ENCODE measurements at regions not wholly inside any gene's neighbourhood (a gene's known extent, or its start where the extent isn't known, plus 50 kb on each side); places are given as distances from the start of the nearest gene placed in this dataset.
"Not testable (repeated sequence)": the region's sequence is repeated elsewhere in the genome, so short reads cannot be mapped to it uniquely, and the experiment has no call there.

DNA sequence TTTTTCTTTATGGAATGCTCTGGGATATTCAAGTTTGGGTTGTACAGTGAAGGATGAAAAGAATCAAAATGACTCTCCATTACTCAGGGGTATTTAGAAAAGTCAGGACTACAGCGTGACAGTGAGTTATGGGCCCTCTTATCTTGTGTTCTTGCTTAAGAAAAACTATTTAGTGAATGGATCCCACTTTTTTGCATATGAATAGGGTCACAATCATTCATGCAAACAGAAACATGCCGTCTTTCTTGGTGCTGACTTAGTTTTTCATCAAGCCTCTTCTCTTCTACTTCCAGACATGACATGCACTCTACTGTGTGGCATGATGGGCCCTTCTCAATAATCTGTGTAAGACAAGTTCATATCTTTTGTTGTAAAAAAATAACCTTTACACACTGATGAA, 488.4 kb upstream of the MMS22L start:
- 66 to 85% methylated on average over 2 of the region's 2 CpGs for WGBS, 2 experiments (ENCODE audit: insufficient coverage in 1 of 2, insufficient read length in 1 of 2)
- Histone ChIP-seq H3K4me1 (ENCODE audit: control insufficient read depth, insufficient read depth, low read length) (peaks cover 15% of the 10 kb centered on the region), H3K36me3 (ENCODE audit: control insufficient read depth, insufficient read depth, low read length) (no peaks in the 10 kb centered on the region), H3K27ac (ENCODE audit: low read depth, low read length) (peak overlapping the region; percentile 6), H3K27me3 (ENCODE audit: control insufficient read depth, insufficient read depth, low read length, poor library complexity, severe bottlenecking) (no peaks in the 10 kb centered on the region), H3K9ac (ENCODE audit: extremely low read depth, low read length, poor library complexity, severe bottlenecking) (no peak overlapping the region), H3K4me3 (ENCODE audit: low read length) (no peak overlapping the region), H3K9me3 (ENCODE audit: control insufficient read depth, low read length) (no peaks in the 10 kb centered on the region)
- Mint-ChIP-seq H3K4me1 (peaks cover 28% of the 10 kb centered on the region), H3K36me3 (ENCODE audit: low read depth) (peaks cover 1% of the 10 kb centered on the region), H3K4me3 (no peak overlapping the region), H3K27me3 (ENCODE audit: insufficient read depth) (no peaks in the 10 kb centered on the region), H3K9me3 (peaks cover 15% of the 10 kb centered on the region), H3K27ac (peak overlapping the region; percentile 31)
- no peak for DNase-seq
- no peak for TF ChIP-seq CTCF (conservative IDR thresholded peaks at IDR 0.05)

- H3K27me3 ChIP-seq (ENCODE audit: control insufficient read depth, insufficient read depth, low read length, poor library complexity, severe bottlenecking): no peaks in the 10 kb centered on the region
- 84 to 93% methylated on average over 5 of the region's 5 CpGs for whole genome bisulfite sequencing, 2 experiments (ENCODE audit: insufficient coverage in 1 of 2, insufficient read length in 1 of 2)
- H3K36me3 Mint-ChIP-seq (ENCODE audit: low read depth): peaks cover 12% of the 10 kb centered on the region
- H3K27me3 Mint-ChIP-seq (ENCODE audit: insufficient read depth): no peaks in the 10 kb centered on the region
- H3K27ac Mint-ChIP-seq: peak overlapping the region; percentile 59
- peak overlapping the region; percentile 59 for H3K4me3 ChIP-seq (ENCODE audit: low read length)
- peaks cover 31% of the 10 kb centered on the region for H3K4me1 Mint-ChIP-seq
- TF ChIP-seq CTCF (conservative IDR thresholded peaks at IDR 0.05): no peak
- no peaks in the 10 kb centered on the region for H3K36me3 ChIP-seq (ENCODE audit: control insufficient read depth, insufficient read depth, low read length)
- peak overlapping the region; percentile 21 for H3K27ac ChIP-seq (ENCODE audit: low read depth, low read length)
- H3K4me1 ChIP-seq (ENCODE audit: control insufficient read depth, insufficient read depth, low read length): peaks cover 19% of the 10 kb centered on the region
- peak; percentile 46 for DNase-seq
- H3K9me3 Mint-ChIP-seq: peaks cover 32% of the 10 kb centered on the region
- peak overlapping the region; percentile 4 for H3K9ac ChIP-seq (ENCODE audit: extremely low read depth, low read length, poor library complexity, severe bottlenecking)
- peaks cover 6% of the 10 kb centered on the region for H3K9me3 ChIP-seq (ENCODE audit: control insufficient read depth, low read length)
- H3K4me3 Mint-ChIP-seq: no peak overlapping the region
Measured at GRCh38 chr6:97775012-97775411, 492.0 kb upstream of the MMS22L start.

DNA sequence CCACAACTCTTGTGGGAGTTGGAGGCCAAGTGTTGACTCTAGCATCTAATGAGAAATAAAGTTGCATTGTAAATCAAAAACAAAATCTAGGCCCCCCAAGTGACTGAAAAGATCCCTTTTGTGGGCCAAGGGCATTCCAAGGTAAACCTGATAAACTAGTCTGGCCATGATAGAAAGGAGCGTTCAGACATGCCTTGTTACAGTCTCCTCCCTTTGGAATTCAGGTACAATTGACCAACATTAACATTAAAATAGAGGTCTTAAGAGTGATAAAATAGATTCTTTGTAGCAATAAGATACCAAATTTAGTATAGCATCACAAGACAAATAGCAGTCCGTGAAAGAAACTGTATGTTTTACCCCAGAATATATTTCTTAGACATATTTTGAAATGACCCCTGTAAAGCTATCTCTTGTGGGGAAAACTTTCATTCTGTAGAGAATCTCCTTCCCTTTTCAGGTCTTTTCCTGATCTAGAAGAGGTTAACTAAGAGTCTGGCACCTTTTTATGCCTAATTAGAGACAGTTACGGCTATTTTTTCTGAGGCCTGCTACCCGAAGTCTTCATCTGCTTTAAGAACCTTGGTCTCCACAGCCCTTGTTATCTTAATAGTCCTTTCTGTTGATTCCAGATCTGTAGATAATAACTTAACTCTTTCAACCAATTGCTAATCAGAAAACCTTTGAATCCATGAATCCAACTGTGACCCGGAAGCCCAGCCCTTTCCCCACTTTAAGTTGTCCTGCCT, 495.4 kb upstream of the MMS22L start:
- no peak overlapping the region for H3K4me3 Mint-ChIP-seq
- H3K36me3 Mint-ChIP-seq (ENCODE audit: low read depth): peaks cover 13% of the 10 kb centered on the region
- peak overlapping the region; percentile 80 for H3K27ac Mint-ChIP-seq
- H3K27me3 ChIP-seq (ENCODE audit: control insufficient read depth, insufficient read depth, low read length, poor library complexity, severe bottlenecking): no peaks in the 10 kb centered on the region
- no peaks in the 10 kb centered on the region for H3K27me3 Mint-ChIP-seq (ENCODE audit: insufficient read depth)
- H3K4me1 Mint-ChIP-seq: peaks cover 23% of the 10 kb centered on the region
- H3K9me3 ChIP-seq (ENCODE audit: control insufficient read depth, low read length): peaks cover 6% of the 10 kb centered on the region
- H3K4me3 ChIP-seq (ENCODE audit: low read length): peak overlapping the region; percentile 43
- H3K36me3 ChIP-seq (ENCODE audit: control insufficient read depth, insufficient read depth, low read length): no peaks in the 10 kb centered on the region
- H3K9ac ChIP-seq (ENCODE audit: extremely low read depth, low read length, poor library complexity, severe bottlenecking): no peak overlapping the region
- H3K4me1 ChIP-seq (ENCODE audit: control insufficient read depth, insufficient read depth, low read length): peaks cover 19% of the 10 kb centered on the region
- DNase-seq: peak; percentile 47
- peaks cover 43% of the 10 kb centered on the region for H3K9me3 Mint-ChIP-seq
- no peak for TF ChIP-seq CTCF (conservative IDR thresholded peaks at IDR 0.05)
- no peak overlapping the region for H3K27ac ChIP-seq (ENCODE audit: low read depth, low read length)
- WGBS, 2 experiments (ENCODE audit: insufficient coverage in 1 of 2, insufficient read length in 1 of 2): 55 to 63% methylated on average over 2 to 5 of the region's 5 CpGs

DNA sequence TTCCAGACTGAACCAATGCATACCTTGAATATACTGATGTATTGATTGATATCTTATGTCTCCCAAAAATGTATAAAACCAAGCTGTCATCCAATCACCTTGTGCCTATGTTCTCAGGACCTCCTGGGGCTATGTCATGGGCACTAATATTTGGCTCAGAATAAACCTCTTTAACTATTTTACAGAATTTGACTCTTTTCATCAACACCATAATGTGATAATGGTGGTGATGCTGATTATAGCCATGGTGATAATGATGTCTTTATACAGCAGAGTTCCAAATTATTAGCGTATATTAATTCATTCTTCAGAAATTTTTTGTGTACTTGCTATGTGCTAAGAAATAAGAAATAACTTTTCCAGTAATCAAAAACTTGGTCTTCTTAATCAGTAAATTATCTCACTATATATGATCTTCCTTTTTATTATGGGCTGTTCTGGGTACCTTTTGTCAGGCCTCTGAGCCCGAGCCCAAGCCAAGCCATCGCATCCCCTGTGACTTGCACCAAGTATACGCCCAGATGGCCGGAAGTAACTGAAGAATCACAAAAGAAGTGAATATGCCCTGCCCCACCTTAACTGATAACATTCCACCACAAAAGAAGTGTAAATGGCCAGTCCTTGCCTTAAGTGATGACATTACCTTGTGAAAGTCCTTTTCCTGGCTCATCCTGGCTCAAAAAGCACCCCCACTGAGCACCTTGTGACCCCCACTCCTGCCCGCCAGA, 496.2 kb upstream of the MMS22L start:
- H3K27ac Mint-ChIP-seq: peak overlapping the region; percentile 80
- H3K9ac ChIP-seq (ENCODE audit: extremely low read depth, low read length, poor library complexity, severe bottlenecking); H3K36me3 ChIP-seq (ENCODE audit: control insufficient read depth, insufficient read depth, low read length); H3K27ac ChIP-seq (ENCODE audit: low read depth, low read length); H3K9me3 ChIP-seq (ENCODE audit: control insufficient read depth, low read length); H3K4me3 Mint-ChIP-seq; H3K27me3 ChIP-seq (ENCODE audit: control insufficient read depth, insufficient read depth, low read length, poor library complexity, severe bottlenecking); H3K27me3 Mint-ChIP-seq (ENCODE audit: insufficient read depth): not testable (repeated sequence)
- H3K4me1 Mint-ChIP-seq: peaks cover 26% of the 10 kb centered on the region
- WGBS, 2 experiments (ENCODE audit: insufficient coverage in 1 of 2, insufficient read length in 1 of 2): 89% methylated on average over 5 of the region's 6 CpGs; no CpG with 5 or more reads in 1 of the 2 experiments
- Histone ChIP-seq H3K4me1 (ENCODE audit: control insufficient read depth, insufficient read depth, low read length) (peaks cover 16% of the 10 kb centered on the region), H3K4me3 (ENCODE audit: low read length) (peak overlapping the region; percentile 26)
- H3K9me3 Mint-ChIP-seq: peaks cover 43% of the 10 kb centered on the region
- H3K36me3 Mint-ChIP-seq (ENCODE audit: low read depth): peaks cover 13% of the 10 kb centered on the region
- peak; percentile 51 for DNase-seq
